HG03439 (cell line): ENCODE measurements at regions not wholly inside any gene's neighbourhood (a gene's known extent, or its start where the extent isn't known, plus 50 kb on each side); places are given as distances from the start of the nearest gene placed in this dataset.

Experiments used
- ATAC-seq: cut with Tn5 transposase; IDR thresholded peaks from one replicate; pipeline ENCODE4 v1.9.1; 2021; ENCODE audit warnings: mild to moderate bottlenecking, moderate library complexity; ENCODE audit not compliant: unreplicated experiment

DNA sequence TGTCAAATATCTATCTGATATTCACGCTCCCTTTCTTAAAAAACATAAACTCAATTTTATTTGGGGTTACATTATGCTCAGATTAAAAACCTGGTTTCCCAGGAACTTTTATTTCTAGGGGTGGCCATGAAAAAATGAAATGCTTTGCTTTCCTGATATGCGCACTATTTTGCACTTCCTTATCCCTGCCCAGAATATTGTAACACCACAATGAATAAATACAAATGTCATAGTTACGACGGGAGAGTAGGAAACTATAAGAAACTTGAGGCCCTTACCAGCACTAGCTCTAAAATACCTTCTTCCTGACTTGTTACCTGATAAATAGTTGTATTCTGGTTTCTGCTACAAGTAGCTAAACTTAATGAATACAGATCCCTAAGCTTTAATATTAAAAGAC is 475.6 kb upstream of the CWC22 start:
- no peak for ATAC-seq

DNA sequence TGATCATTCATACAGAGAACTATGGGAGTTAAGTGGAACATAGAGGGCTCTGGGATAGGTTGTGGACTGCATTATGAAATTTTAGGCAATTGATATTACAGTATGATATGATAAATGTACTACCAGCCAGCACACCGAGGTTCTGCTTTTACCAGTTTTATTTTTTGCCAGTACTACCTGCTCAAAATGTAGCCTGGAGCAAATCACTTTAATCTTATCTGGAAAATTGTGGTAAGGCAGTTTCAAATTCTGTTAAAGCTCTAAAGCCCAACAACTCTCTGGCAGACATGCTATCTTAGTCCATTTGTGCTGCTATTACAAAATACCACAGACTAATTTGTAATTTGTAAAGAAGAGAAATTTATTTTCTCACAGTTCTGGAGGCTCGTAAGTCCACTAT is 474.9 kb upstream of the CWC22 start:
- ATAC-seq = no peak

DNA sequence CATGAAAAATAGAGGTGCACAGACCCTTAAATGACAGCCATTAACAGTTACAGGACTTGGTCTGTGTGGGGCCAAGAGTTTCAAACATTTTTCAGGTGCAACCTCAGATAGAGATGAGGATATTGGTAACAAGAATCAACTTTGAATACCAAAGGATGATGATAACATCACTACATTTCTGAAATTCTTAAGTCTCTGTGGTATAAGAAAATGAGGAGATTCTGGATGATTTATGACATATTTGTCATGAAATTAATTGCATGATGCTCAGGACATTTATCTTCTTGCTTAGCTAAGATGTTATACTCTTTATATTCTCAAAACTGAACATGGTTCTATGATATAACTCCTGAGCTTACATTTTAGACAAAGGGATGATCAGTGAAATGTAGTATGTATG is 471.8 kb upstream of the CWC22 start:
- no peak for ATAC-seq

DNA sequence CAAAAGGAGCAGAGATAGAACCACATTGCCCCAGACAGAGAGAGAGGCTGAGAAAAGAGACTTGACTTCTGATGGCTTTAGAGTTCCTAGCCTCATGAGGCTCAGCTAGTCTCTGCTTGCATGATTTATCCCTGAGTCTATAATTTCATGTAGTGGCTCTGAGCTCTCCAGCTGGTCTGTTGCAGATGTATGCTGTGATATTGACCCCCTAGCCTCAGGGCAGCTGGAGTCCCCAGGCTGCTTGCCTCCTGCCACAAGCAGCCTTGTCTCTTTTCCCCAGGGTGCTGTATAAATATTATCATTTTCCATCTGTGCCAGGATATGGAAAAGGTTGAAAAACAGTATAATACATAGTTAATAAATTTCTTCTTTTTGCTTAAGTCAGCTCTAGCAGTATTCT is 467.6 kb upstream of the CWC22 start:
- no peak for ATAC-seq

DNA sequence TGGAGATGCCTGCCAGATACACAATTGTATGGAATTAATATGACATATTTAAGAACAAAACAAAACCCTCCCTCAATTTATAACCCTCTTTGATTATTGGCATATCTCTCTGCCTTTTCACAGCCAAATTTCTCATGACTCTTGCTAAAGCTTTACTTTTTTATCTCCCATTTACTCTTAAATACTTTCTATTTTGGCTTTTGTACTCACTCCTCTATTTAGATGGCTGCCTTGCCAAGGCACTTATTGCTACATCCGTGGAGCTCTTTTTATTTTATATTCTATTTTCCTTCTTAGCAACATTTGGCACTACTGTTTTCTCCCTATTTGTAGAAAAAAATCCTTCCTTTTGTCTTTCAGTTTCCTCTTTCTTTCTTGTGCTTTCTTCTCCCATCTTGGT is 466.4 kb upstream of the CWC22 start:
- no peak for ATAC-seq

DNA sequence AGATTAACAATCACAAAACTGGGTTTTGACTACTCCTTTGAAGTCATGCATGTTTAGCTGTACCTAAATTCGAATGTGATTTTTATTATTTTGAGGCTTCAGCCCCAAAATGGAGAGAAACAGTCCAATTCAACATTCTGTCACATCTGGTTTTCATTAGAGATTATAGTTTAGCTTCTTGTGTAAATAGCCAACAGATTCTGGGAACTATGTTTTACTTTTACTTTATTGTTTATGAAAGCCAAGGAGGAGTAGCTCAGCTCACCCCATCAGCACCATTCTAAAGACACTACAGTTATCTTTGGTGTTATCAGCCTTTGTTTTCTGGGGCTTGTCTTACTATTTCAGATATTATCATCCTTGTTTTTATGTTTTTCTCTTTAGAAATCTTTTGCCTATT is 465.0 kb upstream of the CWC22 start:
- no peak for ATAC-seq

DNA sequence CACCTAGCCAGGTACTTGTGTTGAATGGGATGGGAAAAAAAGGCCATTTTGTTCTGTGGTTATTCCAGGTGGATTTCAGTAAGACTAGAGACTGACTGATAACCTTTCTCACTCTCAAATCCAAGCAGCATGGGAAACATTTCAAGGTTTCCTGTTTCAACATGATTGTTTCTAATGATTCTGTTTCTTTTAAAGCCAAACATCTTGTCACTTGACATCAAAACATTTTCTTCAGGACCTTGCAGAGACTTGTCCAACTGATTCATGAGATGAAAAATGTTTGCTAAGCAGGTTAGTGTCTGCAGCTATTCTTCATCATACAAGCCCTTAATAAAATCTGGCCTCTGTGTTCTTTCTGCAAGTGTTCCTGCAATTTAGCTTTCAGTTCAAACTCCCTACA is 456.5 kb upstream of the CWC22 start:
- ATAC-seq = no peak

DNA sequence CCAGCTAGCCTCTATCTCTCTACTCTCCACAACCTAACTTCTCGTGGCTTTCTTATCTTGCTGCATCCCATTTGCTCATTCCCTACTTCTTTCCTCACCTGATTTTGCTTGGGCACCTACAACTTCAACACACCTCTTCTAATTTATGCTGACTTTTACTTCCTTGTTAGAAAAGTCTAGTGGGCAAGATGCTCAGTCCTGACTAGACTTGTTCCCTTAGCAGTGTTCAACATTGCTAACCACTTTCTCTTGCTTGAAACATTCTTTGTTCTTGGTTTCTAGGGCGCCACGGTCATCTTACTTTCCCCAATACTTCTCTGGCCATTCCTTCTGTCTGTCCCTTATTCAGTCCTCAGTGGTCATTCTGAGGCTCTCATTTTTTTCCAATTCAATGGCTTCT is 454.7 kb upstream of the CWC22 start:
- no peak for ATAC-seq

DNA sequence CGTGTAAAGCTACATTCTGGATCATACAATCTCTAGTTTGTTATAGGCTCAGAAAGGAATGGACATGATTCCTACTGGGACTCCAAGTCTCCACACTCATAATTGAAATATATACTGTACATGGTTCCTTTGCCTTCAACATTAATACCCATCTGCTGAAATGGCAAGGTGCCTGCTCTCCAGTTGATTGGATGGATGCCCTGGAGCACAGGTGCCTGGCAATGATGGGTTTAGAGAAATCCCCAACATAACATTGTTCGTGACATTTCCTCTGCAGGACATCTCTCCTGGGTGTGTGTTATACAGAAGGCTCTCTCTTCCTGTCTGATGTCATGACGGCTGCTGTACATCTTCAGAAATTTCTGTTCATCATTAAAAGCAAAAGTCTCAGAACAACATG is 449.7 kb upstream of the CWC22 start:
- no peak for ATAC-seq

DNA sequence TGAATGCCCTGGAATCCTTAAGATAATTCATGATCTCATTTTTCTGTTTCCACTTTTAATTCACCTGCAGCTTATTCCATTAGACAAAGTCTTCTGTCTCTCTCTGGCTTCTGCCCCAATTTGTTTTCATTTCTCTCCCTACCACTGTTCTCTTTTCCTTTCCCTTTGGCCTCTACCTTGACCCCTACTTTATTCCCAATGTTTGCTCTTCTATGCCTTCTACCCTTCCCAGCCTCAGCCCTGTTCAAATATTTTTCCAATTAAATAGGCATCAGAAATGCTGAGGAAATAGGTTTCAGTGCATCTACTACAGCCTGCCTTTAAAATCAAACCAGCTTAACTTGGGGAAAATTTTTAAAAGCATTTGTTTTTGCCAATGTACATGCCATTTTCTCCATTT is 443.7 kb upstream of the CWC22 start:
- no peak for ATAC-seq

DNA sequence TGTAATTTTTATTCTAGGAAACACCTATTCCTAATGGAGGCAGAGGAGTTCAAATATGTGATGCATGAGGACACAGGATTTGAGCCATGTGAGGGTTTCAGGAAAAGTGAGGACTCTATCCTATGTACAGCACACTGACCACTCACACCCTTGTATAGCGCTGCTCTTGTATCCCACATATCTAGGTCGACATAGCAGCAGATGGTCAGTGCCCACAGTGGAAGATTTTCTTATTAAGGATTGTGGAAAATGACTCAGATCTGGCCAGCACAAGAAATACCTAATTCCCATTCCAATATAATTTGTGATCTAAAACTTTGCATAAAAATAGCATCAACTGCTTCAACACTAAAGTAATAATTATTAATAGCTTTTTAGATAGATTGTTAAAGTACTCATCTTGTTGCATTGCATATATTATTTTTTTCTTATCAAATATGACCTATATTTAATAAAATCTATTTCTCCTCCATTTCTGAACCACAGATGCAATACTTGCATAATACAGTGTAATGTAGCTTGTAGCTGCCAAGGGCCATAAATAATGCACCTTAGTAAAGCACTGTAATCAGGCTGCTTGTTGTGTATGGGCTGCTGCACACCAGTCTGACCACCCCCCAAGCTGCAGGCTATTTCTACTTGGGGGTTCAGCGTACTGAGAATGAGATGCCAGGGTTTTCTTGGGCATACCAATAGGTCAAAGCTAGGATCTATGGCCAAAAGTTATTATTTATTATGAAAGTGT is 442.2 kb upstream of the CWC22 start:
- no peak for ATAC-seq

DNA sequence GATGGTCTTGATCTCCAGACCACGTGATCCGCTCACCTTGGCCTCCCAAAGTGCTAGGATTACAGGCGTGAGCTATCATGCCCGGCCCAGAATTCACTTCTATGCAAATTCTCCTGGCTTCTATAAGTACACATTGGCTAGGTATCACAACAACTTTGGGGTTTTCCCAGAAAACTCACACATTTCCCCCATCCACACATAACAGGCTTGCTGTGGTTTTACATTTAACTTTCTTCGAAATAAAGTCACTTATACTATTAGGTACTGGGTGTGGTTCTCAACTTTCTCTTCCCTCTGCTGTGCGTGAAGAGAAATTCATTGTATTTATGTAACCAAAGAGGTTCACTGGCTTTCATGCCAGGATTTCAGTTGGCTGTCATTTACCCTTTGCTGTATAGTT is 439.4 kb upstream of the CWC22 start:
- ATAC-seq = no peak

DNA sequence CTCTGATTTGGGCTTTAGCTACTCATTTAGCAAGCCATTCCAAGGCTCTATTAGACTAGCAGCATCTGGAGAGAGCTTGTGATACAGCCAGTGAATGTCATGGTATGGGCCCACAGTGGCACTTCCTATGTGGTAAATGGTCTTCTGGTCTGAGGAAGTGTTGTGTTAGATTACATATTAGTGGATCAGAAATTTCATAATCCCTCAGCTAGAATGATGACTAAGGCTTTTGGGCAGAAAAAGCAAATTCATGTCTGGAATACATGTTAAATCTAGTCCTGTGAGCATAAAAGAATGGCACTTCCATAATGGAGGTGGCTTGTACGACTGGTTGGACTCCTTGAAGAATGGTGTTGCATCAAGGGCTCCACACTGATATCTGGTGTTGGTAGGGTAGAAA is 436.8 kb upstream of the CWC22 start:
- no peak for ATAC-seq

DNA sequence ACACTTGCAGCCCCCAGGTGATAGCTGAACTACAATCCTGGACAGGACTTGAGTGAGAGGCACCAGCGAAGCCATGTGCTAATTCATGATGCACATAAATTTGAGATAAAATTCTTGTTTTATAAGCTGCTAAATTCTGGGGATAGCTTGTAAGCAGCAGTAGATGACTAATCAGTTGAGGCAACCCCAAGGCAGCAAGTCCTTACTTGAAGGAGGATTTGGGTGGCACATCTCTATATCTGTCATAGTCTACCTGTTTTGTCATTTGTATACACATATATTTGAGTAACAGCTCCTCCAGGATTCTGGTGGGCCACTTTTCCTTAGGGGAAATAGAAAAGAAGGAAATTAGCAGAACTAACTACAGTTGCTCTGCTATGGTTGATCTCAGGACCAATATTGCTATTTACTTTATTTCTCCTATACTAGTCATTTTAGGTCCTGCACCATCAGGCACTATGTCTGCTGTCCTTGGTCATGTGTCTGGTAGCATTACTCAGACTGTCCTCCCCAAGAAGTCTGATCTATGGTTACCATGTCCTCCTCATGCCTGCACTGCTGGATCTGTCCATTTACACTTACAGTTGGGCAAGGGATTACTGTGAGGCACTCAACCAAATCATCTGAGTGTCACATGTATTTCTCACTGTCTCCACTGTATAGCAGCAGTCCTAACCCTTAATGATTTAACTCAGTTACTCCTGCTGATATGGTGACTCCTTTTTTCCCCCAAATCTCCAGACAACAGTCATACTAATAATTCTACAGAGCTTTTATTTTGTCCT is 436.0 kb upstream of the CWC22 start:
- ATAC-seq = no peak

DNA sequence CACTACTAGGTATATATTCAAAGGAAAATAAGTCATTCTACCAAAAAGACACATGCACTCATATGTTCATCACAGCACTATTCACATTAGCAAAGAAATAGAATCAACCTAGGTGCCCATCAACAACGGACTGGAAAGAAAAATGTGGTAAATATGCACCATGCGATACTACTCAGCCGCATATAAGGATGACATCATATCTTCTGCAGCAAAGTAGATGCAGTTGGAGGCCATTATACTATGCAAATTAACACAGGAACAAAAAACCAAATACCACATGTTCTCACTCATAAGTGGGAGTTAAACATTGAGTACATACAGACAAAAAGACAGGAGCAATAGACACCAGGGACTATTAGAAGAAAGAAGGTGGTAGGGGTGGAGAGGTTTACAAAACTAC is 412.1 kb upstream of the CWC22 start:
- ATAC-seq = no peak

DNA sequence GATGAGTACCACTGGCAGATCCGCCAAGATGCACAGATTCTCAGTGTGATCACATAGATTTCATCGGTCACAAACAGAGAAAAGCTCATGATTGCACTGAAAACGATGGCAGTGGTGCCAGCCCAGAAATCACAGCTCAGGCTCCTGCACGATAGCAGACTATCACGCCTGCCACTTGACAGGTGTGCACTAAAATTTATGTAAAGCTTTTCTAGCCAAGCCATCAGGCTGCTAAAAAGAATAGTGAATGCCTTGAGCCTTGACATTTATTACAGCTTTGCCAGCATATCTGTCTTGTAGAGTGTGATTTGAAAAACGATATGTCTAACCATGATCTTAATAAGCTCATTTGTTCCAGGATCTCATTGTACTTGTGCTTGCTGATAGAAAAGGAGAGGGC is 409.5 kb upstream of the CWC22 start:
- no peak for ATAC-seq

DNA sequence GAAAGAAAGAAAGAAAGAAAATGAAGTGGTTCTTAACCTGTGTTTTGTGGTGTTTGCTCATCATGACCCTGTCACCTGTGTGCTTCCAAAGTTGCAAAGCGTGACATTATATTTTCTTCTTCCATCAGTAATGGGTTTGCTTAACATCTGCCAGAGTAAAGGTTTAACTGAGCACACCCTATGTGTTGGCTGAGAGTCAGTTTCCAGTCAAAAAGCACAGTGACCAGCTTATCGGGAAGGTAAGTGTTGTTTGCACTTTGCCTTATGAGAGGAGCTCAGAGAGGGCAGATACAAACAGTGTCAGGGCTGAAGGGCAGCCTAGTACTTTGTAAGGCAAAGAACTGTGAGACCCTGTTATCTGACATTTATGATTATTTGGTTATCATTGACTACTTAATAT is 406.2 kb upstream of the CWC22 start:
- ATAC-seq = no peak

DNA sequence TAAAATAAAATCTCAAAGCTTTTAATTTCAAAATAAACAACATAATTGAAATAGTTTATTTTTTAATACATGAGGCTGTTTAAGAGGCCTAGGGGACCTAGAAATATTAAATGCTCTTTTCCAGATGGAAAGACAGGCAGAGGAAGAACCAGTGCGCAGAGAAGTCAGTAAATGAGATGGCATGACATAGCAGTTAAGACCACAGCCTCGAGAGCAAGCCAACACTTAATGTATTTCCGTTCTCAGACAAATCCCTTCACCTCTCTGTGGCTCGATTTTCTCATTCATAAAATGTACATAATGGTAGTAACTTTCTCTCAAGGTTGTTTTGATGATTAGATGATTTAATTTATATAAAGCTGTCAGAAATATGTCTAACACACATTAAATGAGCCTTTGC is 405.1 kb upstream of the CWC22 start:
- ATAC-seq = no peak

DNA sequence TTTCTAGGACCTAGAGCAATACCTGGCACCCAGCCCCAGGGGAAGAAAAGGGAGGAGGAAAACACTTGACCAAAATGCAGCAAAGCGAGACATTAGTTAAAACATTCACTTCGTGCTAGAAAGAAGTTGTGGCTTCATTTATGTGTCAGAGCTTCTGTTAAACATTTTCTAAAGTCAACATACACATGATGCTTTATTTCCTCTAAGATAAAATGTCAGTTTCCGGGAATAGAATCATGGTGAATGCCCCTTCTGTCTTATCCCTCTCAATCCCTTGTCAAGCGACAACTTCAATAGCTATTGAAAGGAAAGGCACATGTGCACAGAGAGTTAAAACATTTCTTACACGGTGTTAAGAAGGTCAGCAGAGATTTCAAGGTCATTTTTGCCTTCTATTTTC is 404.6 kb upstream of the CWC22 start:
- no peak for ATAC-seq

DNA sequence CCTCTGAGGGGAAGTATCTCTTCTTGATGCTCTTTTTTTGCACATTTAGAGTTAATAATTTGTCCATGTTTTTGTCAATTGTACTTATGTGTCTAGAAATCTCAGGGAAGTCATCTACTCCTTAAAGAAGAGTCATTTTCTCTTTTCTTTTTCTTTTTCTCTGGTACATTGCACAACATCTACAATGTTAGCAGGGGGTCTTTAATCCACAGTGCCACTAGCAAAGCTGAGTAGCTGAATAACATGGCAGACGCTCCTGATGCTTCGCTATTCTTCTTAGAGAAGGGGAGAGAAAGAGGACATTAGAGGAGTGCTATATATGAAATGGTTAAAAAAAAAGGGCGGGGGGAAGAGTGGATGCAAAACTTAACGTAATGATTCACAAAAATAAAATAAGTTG is 399.6 kb upstream of the CWC22 start:
- no peak for ATAC-seq

DNA sequence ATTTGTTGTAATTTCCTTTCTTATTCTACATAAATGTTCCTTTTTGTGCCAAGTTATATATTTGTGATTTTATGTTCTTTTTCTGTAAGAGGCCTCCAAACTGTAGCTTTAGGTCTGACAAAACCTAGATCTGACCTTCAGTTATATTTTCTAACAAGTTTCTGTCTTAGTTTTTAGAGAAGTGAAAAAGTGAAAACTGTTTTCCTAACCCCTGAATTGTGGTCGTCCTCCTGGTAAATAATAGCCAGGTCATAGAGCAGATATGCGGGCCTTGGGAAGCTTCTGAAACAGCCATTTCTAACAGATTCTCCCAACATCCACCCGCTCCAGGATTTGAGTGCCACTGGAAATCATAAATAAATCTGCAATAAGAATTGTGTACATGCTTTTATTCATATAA is 398.4 kb upstream of the CWC22 start:
- ATAC-seq = no peak

DNA sequence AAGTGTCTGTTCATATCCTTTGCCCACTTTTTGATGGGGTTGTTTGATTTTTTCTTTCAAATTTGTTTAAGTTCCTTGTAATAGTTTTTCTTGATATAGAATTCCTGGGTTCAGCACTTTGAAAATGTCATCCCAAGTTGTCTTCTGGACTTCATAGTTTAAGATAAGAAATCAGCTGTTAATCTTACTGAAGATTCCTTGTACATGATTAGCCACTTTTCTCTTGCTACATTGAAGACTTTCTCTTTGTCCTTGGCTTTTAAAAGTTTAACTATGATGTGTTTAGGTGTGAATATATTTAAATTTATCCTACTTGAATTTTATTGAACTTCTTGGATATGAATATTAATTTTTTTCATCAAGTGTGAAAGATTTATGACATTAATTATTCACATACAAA is 387.2 kb upstream of the CWC22 start:
- ATAC-seq = no peak
